CD8-positive, alpha-beta memory T cell (primary cell): ENCODE measurements at regions not wholly inside any gene's neighbourhood (a gene's known extent, or its start where the extent isn't known, plus 50 kb on each side); places are given as distances from the start of the nearest gene placed in this dataset.
"Not testable (repeated sequence)": the region's sequence is repeated elsewhere in the genome, so short reads cannot be mapped to it uniquely, and the experiment has no call there.

Experiments used
- CTCF ChIA-PET: fragments of 350-600 bp; sonication (Branson Sonifier 250); formaldehyde crosslinking; loops from one replicate; lab custom pipeline; 2021; ENCODE audit warnings: antibody characterized with exemption; lab: Charles Lee
- POLR2A ChIA-PET: fragments of 350-600 bp; sonication (Branson Sonifier 250); formaldehyde crosslinking; loops from one replicate; lab custom pipeline; 2021; ENCODE audit warnings: antibody characterized with exemption; lab: Charles Lee
- DNase-seq, 5 donors: peaks; one replicate each; pipeline versions ENCODE4 v3.0.0 to v3.0.0-alpha.2; 2020 to 2022; ENCODE audit warnings: mixed read lengths in 1 of 5
- H3K27ac ChIP-seq: one replicate; pipeline ENCODE4 v1.7.0; 2013; ENCODE audit warnings: low read depth, mild to moderate bottlenecking, low read length, moderate library complexity
- H3K27me3 ChIP-seq: 2 replicates; pipeline ENCODE4 v1.7.0; 2013; ENCODE audit warnings: low read length, mild to moderate bottlenecking; ENCODE audit not compliant: insufficient read depth, poor library complexity, severe bottlenecking
- H3K36me3 ChIP-seq: 2 replicates; pipeline ENCODE4 v1.7.0; 2013; ENCODE audit warnings: mild to moderate bottlenecking, low read length, moderate library complexity; ENCODE audit not compliant: insufficient read depth
- H3K4me1 ChIP-seq: 2 replicates; pipeline ENCODE4 v1.7.0; 2013; ENCODE audit warnings: mild to moderate bottlenecking, low read length, moderate library complexity; ENCODE audit not compliant: insufficient read depth
- H3K4me3 ChIP-seq: 2 replicates; pipeline ENCODE4 v1.7.0; 2013; ENCODE audit warnings: mild to moderate bottlenecking, low read length
- H3K9me3 ChIP-seq: 2 replicates; pipeline ENCODE4 v1.7.0; 2013; ENCODE audit warnings: mild to moderate bottlenecking, low read length
- H3K27ac Mint-ChIP-seq, 8 donors: one replicate each; pipeline ENCODE4 v1.8.0; 2020 to 2021; ENCODE audit warnings: mixed read lengths in 8 of 8, mild to moderate bottlenecking in 6 of 8, inconsistent platforms in 3 of 8, moderate library complexity in 3 of 8
- H3K27me3 Mint-ChIP-seq, 2 donors: one replicate each; pipeline ENCODE4 v1.8.0; 2020 to 2021; ENCODE audit warnings: mixed read lengths in 2 of 2, mild to moderate bottlenecking in 1 of 2, moderate library complexity in 1 of 2
- H3K36me3 Mint-ChIP-seq, 3 donors: one replicate each; pipeline ENCODE4 v1.8.0; 2020 to 2021; ENCODE audit warnings: mixed read lengths in 3 of 3, inconsistent platforms in 1 of 3, mild to moderate bottlenecking in 1 of 3
- H3K4me1 Mint-ChIP-seq, 3 donors: one replicate each; pipeline ENCODE4 v1.8.0; 2020 to 2021; ENCODE audit warnings: mixed read lengths in 3 of 3, inconsistent platforms in 1 of 3, mild to moderate bottlenecking in 1 of 3
- H3K4me3 Mint-ChIP-seq, 7 donors: one replicate each; pipeline ENCODE4 v1.8.0; 2020 to 2021; ENCODE audit warnings: mixed read lengths in 7 of 7, mild to moderate bottlenecking in 6 of 7, moderate library complexity in 4 of 7, inconsistent platforms in 2 of 7
- H3K9me3 Mint-ChIP-seq, 5 donors: one replicate each; pipeline ENCODE4 v1.8.0; 2020 to 2022; ENCODE audit warnings: mixed read lengths in 5 of 5, mild to moderate bottlenecking in 3 of 5, moderate library complexity in 2 of 5, inconsistent platforms in 1 of 5

DNA sequence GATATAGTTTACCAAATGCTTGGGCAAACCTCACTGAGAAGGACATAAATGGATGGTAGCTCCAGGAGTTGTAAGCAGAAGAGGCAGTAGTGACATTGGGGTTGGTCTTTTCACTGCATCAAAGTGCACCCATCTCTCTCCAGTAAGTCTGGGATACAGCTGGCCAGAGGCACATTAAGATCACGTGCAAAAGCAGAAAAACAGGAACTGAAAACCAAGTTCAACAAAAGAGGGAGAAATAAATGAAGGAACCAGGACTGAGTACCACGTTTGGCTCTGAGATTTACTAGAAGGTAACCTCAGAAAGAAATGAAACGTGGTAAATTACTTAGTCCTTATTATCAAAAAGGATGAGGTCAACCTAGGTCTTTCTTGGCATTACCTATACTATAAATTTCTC lies 259.2 kb downstream of the OSR1 start:
- Histone ChIP-seq H3K4me3 (no peak overlapping the region), H3K9me3 (no peaks in the 10 kb centered on the region), H3K27me3 (no peaks in the 10 kb centered on the region), H3K4me1 (no peaks in the 10 kb centered on the region), H3K36me3 (no peaks in the 10 kb centered on the region), H3K27ac (no peak overlapping the region)
- ChIA-PET POLR2A (no interaction called here), CTCF (interaction anchor here (0.6 kb wide), 1 partner anchor 41 kb away, joined by 3 read pairs; no protein-coding TSS in a partner anchor)
- Mint-ChIP-seq H3K4me3 (no peak overlapping the region), H3K27me3 (peaks cover 0 to 4% of the 10 kb centered on the region in 2 donors), H3K4me1 (no peaks in the 10 kb centered on the region), H3K27ac (no peak overlapping the region), H3K36me3 (peaks cover 0 to 7% (median 0%) of the 10 kb centered on the region in 3 donors), H3K9me3 (peaks cover 0 to 35% (median 15%) of the 10 kb centered on the region in 5 donors)
- DNase-seq = no peak

DNA sequence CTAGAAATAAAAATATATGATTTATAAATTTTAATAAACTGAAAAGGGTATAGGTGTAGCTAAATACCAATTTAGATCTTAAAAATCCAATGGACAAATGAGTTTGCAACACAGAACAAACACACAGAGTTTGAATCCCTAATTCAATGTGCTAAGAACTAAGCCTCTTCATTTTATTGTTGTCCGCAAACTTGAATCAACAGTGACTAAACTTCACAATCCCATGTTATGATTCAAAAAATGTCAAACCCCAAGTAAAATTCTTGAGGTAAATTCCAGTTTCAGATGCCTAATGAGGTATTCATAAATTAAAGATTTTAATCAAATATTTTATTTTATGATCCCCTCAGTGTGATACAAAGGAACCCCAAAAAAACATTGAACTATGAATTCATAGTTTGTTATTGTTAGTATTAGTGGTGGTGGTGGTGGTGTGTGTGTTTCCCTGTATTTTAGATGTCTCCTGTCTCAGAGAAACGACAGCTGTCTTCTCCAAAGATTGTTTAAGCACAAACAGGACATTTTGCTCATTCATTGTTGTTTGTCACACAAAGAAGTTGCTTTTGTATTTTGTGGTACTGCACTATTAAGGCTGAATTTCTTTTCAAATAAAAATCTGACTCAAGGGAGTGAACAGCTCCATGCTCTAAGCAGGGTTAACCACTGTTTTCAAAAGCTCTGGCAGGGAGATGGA lies 259.8 kb downstream of the OSR1 start:
- ChIA-PET POLR2A (no interaction called here), CTCF (no interaction called here)
- DNase-seq = no peak
- Histone ChIP-seq H3K36me3 (no peaks in the 10 kb centered on the region), H3K4me1 (no peaks in the 10 kb centered on the region), H3K27me3 (no peaks in the 10 kb centered on the region), H3K27ac (no peak overlapping the region), H3K9me3 (no peaks in the 10 kb centered on the region), H3K4me3 (no peak overlapping the region)
- Mint-ChIP-seq H3K4me1 (no peaks in the 10 kb centered on the region), H3K9me3 (peaks cover 0 to 40% (median 15%) of the 10 kb centered on the region in 5 donors), H3K27ac (no peak overlapping the region), H3K27me3 (peaks cover 0 to 4% of the 10 kb centered on the region in 2 donors), H3K4me3 (no peak overlapping the region), H3K36me3 (peaks cover 0 to 7% (median 0%) of the 10 kb centered on the region in 3 donors)

DNA sequence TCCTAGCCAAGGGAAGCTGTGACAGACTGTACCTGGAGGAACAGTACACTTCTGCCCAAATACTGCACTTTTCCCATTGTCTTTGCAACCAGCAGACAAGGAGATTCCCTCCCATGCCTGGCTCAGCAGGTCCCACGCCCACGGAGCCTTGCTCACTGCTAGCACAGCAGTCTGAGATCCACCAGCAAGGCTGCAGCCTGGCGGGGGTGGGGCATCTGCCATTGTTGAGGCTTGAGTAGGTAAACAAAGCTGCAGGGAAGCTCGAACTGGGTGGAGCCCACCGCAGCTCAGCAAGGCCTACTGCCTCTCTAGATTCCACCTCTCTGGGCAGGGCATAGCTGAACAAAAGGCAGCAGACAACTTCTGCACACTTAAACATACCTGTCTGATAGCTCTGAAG lies 268.9 kb downstream of the OSR1 start:
- H3K4me3 ChIP-seq, H3K4me1 Mint-ChIP-seq, H3K27ac ChIP-seq, DNase-seq, H3K27ac Mint-ChIP-seq, H3K4me1 ChIP-seq, H3K36me3 ChIP-seq, H3K9me3 ChIP-seq, CTCF ChIA-PET, H3K27me3 Mint-ChIP-seq, POLR2A ChIA-PET, H3K27me3 ChIP-seq, H3K4me3 Mint-ChIP-seq: not testable (repeated sequence)
- peaks cover 0 to 44% (median 2%) of the 10 kb centered on the region in 3 donors for H3K36me3 Mint-ChIP-seq
- H3K9me3 Mint-ChIP-seq = peaks cover 13 to 50% (median 23%) of the 10 kb centered on the region in 5 donors

DNA sequence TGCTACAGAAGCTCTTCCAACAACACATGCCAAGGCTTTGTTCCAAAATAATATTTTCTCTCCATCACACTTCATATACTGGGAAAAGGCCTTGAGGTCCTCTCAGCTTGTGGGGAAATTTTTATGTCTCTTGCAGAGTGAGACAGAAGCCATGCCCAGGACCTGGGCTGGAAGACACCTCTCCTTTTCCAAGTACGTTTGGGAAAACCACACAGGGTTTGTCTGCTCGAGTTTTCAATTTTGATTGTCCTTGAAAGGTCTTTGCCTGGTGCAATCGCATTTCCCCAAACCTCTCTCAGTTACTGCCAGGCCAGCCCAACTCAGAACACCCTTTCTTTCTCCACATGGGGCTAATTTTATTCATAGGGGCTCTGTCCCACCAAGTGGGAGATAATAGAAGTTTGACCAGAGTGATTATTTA lies 272.2 kb downstream of the OSR1 start:
- no peaks in the 10 kb centered on the region for H3K36me3 ChIP-seq
- H3K36me3 Mint-ChIP-seq = peaks cover 0 to 25% (median 2%) of the 10 kb centered on the region in 3 donors

DNA sequence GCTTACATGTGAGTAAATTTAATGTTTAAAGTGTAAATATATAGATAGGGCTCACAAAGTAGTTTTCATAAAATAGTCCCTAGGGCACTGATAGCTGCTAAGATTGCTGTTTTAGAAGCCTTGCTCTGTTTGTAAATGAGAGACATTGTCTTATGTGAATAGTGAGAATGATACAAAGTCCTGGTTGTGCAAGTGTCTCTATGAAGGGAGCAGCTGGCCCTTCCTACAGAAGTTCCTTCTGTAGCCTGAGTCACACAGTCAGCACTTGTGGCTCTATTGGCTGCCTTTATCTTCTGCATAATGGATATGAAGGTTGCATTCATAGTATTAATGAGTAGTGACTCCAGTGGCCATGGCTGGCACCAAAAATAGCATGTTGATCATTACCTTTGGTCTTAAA lies 279.7 kb downstream of the OSR1 start:
- DNase-seq = no peak
- no peak overlapping the region for H3K4me3 ChIP-seq
- H3K36me3 ChIP-seq = no peaks in the 10 kb centered on the region
- POLR2A ChIA-PET = no interaction called here
- Mint-ChIP-seq H3K9me3 (peaks cover 0 to 13% (median 6%) of the 10 kb centered on the region in 5 donors), H3K27ac (no peak overlapping the region), H3K36me3 (peaks cover 3 to 19% (median 4%) of the 10 kb centered on the region in 3 donors), H3K27me3 (no peaks in the 10 kb centered on the region), H3K4me1 (no peaks in the 10 kb centered on the region), H3K4me3 (no peak overlapping the region)
- CTCF ChIA-PET = no interaction called here
- no peaks in the 10 kb centered on the region for H3K27me3 ChIP-seq
- no peaks in the 10 kb centered on the region for H3K4me1 ChIP-seq
- no peak overlapping the region for H3K27ac ChIP-seq
- H3K9me3 ChIP-seq = no peaks in the 10 kb centered on the region

More for the DNA sequence above, 272.2 kb downstream of the OSR1 start:
- Histone ChIP-seq H3K27me3 (no peaks in the 10 kb centered on the region), H3K9me3 (no peaks in the 10 kb centered on the region), H3K27ac (no peak overlapping the region), H3K4me3 (no peak overlapping the region), H3K4me1 (no peaks in the 10 kb centered on the region)
- H3K9me3 Mint-ChIP-seq = peaks cover 4 to 29% (median 14%) of the 10 kb centered on the region in 5 donors
- H3K4me3 Mint-ChIP-seq = no peak overlapping the region
- H3K4me1 Mint-ChIP-seq = no peaks in the 10 kb centered on the region
- ChIA-PET POLR2A (no interaction called here), CTCF (no interaction called here)
- DNase-seq = no peak
- H3K27me3 Mint-ChIP-seq = no peaks in the 10 kb centered on the region
- no peak overlapping the region for H3K27ac Mint-ChIP-seq

DNA sequence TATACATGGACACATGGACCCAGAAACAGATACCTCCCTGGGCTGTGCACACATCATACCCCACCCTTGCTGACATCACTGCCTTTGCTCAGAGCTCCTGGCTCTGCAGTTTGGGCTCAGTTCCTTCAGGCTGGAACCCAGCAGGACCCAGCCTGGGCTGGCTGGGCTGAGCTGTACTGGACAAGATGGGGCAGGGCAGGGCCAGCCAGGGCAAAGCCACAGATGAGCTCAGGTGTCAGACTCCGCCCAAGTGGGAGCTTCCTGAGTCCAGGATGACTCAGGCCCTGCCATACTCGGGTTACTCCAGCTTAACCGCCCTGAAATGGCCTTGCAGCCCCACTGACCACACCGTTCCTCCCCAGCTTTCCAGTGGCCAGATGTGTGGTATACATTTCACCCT lies 284.9 kb downstream of the OSR1 start:
- no peak for DNase-seq

DNA sequence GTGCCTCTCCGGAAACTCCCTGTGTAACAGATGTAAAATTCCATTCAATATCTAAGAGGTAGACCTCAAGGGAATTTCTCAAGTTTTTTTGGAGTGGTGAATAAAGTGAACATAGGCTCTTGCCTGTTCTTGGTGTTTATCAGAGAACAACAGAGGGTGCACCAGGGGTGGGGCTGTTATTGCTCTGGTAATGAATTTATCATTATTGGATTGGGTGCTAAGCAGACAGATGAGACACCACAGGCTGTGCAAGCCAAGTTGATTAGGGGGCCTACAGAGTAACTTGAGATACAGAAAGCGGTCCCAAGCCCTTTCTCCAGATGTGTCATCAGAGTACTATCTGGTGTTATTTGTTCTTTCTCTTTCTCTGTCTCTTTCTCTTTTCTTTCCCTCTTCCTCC lies 286.3 kb downstream of the OSR1 start:
- H3K4me3 Mint-ChIP-seq = no peak overlapping the region
- peaks cover 0 to 9% (median 2%) of the 10 kb centered on the region in 5 donors for H3K9me3 Mint-ChIP-seq
- no peaks in the 10 kb centered on the region for H3K4me1 Mint-ChIP-seq
- no peak overlapping the region for H3K4me3 ChIP-seq
- H3K27ac Mint-ChIP-seq = no peak overlapping the region
- H3K27ac ChIP-seq = no peak overlapping the region
- no peaks in the 10 kb centered on the region for H3K27me3 ChIP-seq
- no peaks in the 10 kb centered on the region for H3K4me1 ChIP-seq
- ChIA-PET CTCF (no interaction called here), POLR2A (no interaction called here)
- peaks cover 3 to 17% (median 4%) of the 10 kb centered on the region in 3 donors for H3K36me3 Mint-ChIP-seq
- no peak for DNase-seq
- no peaks in the 10 kb centered on the region for H3K27me3 Mint-ChIP-seq
- no peaks in the 10 kb centered on the region for H3K9me3 ChIP-seq
- H3K36me3 ChIP-seq = no peaks in the 10 kb centered on the region

More for the DNA sequence above, 284.9 kb downstream of the OSR1 start:
- POLR2A ChIA-PET = no interaction called here
- CTCF ChIA-PET = no interaction called here
- peaks cover 3 to 18% (median 4%) of the 10 kb centered on the region in 3 donors for H3K36me3 Mint-ChIP-seq
- Histone ChIP-seq H3K27ac (no peak overlapping the region), H3K36me3 (no peaks in the 10 kb centered on the region), H3K27me3 (no peaks in the 10 kb centered on the region), H3K9me3 (no peaks in the 10 kb centered on the region), H3K4me1 (no peaks in the 10 kb centered on the region), H3K4me3 (no peak overlapping the region)
- no peak overlapping the region for H3K27ac Mint-ChIP-seq
- no peaks in the 10 kb centered on the region for H3K27me3 Mint-ChIP-seq
- peaks cover 0 to 9% (median 2%) of the 10 kb centered on the region in 5 donors for H3K9me3 Mint-ChIP-seq
- no peaks in the 10 kb centered on the region for H3K4me1 Mint-ChIP-seq
- no peak overlapping the region for H3K4me3 Mint-ChIP-seq

DNA sequence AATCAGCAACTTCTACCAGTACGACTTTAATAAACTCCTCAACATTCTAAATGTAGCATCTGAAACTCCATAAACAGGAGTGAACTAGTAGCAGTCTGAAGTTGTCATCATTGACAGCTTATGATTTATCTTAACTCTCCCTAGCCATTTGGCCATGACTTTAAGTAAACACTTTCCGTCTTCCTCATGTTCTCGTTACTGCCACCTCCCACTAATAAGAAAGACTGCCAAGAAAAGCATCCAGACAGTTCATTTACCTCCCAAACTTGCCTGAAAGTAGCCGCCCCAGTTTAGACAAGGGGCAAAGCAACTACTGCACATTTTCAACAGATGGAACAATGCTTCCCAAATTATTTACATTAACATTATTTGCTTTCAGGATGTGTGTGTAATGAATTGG lies 287.5 kb downstream of the OSR1 start:
- H3K36me3 Mint-ChIP-seq = peaks cover 0 to 7% (median 0%) of the 10 kb centered on the region in 3 donors
- no peaks in the 10 kb centered on the region for H3K4me1 Mint-ChIP-seq
- H3K4me1 ChIP-seq = no peaks in the 10 kb centered on the region
- no peak overlapping the region for H3K27ac Mint-ChIP-seq
- no peaks in the 10 kb centered on the region for H3K27me3 ChIP-seq
- no peak for DNase-seq
- ChIA-PET CTCF (no interaction called here), POLR2A (no interaction called here)
- no peaks in the 10 kb centered on the region for H3K27me3 Mint-ChIP-seq
- no peaks in the 10 kb centered on the region for H3K36me3 ChIP-seq
- no peak overlapping the region for H3K27ac ChIP-seq
- H3K9me3 Mint-ChIP-seq = peaks cover 0 to 6% (median 2%) of the 10 kb centered on the region in 5 donors
- H3K9me3 ChIP-seq = no peaks in the 10 kb centered on the region
- no peak overlapping the region for H3K4me3 ChIP-seq
- H3K4me3 Mint-ChIP-seq = no peak overlapping the region
